ENCODE measurements at regions not wholly inside any gene's neighbourhood (a gene's known extent, or its start where the extent isn't known, plus 50 kb on each side); places are given as distances from the start of the nearest gene placed in this dataset.

- Mint-ChIP-seq H3K4me3 (no peak overlapping the region), H3K27ac (no peak overlapping the region), H3K9me3 (no peaks in the 10 kb centered on the region)
Observed at GRCh38 chr3:178244733-178245709, 291.2 kb upstream of the KCNMB2 start.

GRCh38 chr3:178246004-178246403 lies 290.2 kb upstream of the KCNMB2 start:
- Mint-ChIP-seq H3K27me3 (no peaks in the 10 kb centered on the region), H3K4me3 (no peak overlapping the region), H3K27ac (no peak overlapping the region), H3K36me3 (ENCODE audit: low read depth) (peaks cover 3% of the 10 kb centered on the region), H3K4me1 (no peaks in the 10 kb centered on the region), H3K9me3 (no peaks in the 10 kb centered on the region)
- ATAC-seq (no peak), DNase-seq (no peak)

More at GRCh38 chr3:178244733-178245709, 291.2 kb upstream of the KCNMB2 start:
- Mint-ChIP-seq H3K27me3 (no peaks in the 10 kb centered on the region), H3K36me3 (ENCODE audit: low read depth) (no peaks in the 10 kb centered on the region), H3K4me1 (no peaks in the 10 kb centered on the region)
- DNase-seq, result no peak
- no peak for ATAC-seq

GRCh38 chr3:178255315-178255714 lies 280.9 kb upstream of the KCNMB2 start:
- Mint-ChIP-seq H3K4me1 (no peaks in the 10 kb centered on the region), H3K27me3 (no peaks in the 10 kb centered on the region), H3K4me3 (no peak overlapping the region), H3K9me3 (no peaks in the 10 kb centered on the region), H3K36me3 (ENCODE audit: low read depth) (peaks cover 2% of the 10 kb centered on the region), H3K27ac (no peak overlapping the region)
- DNase-seq, result no peak
- no peak for ATAC-seq

- Mint-ChIP-seq H3K9me3 (no peaks in the 10 kb centered on the region), H3K4me1 (no peaks in the 10 kb centered on the region), H3K36me3 (ENCODE audit: low read depth) (no peaks in the 10 kb centered on the region), H3K27ac (no peak overlapping the region), H3K27me3 (no peaks in the 10 kb centered on the region), H3K4me3 (no peak overlapping the region)
- DNase-seq (no peak), ATAC-seq (no peak)
Observed at GRCh38 chr3:178257491-178257890, 278.7 kb upstream of the KCNMB2 start.

- no peaks in the 10 kb centered on the region for H3K4me1 Mint-ChIP-seq
- no peak overlapping the region for H3K27ac Mint-ChIP-seq
- no peaks in the 10 kb centered on the region for H3K9me3 Mint-ChIP-seq
- no peaks in the 10 kb centered on the region for H3K27me3 Mint-ChIP-seq
- H3K4me3 Mint-ChIP-seq, result no peak overlapping the region
- no peak for DNase-seq
- no peaks in the 10 kb centered on the region for H3K36me3 Mint-ChIP-seq (ENCODE audit: low read depth)
- ATAC-seq, result no peak
Observed at GRCh38 chr3:178258121-178258520, 278.1 kb upstream of the KCNMB2 start.

GRCh38 chr3:178259703-178260102 lies 276.5 kb upstream of the KCNMB2 start:
- Mint-ChIP-seq H3K36me3 (ENCODE audit: low read depth) (no peaks in the 10 kb centered on the region), H3K27me3 (no peaks in the 10 kb centered on the region), H3K9me3 (no peaks in the 10 kb centered on the region), H3K27ac (no peak overlapping the region), H3K4me3 (no peak overlapping the region), H3K4me1 (no peaks in the 10 kb centered on the region)
- DNase-seq (no peak), ATAC-seq (no peak)

GRCh38 chr3:178260887-178261565 lies 275.2 kb upstream of the KCNMB2 start:
- no peaks in the 10 kb centered on the region for H3K36me3 Mint-ChIP-seq (ENCODE audit: low read depth)
- no peak for DNase-seq
- no peaks in the 10 kb centered on the region for H3K27me3 Mint-ChIP-seq
- no peak overlapping the region for H3K4me3 Mint-ChIP-seq
- H3K9me3 Mint-ChIP-seq, result no peaks in the 10 kb centered on the region
- H3K27ac Mint-ChIP-seq, result no peak overlapping the region
- no peak for ATAC-seq
- H3K4me1 Mint-ChIP-seq, result no peaks in the 10 kb centered on the region

GRCh38 chr3:178263236-178263916 lies 272.9 kb upstream of the KCNMB2 start:
- H3K4me1 Mint-ChIP-seq, result no peaks in the 10 kb centered on the region
- H3K9me3 Mint-ChIP-seq, result no peaks in the 10 kb centered on the region
- peaks cover 2% of the 10 kb centered on the region for H3K27me3 Mint-ChIP-seq
- ATAC-seq (no peak), DNase-seq (no peak)
- no peaks in the 10 kb centered on the region for H3K36me3 Mint-ChIP-seq (ENCODE audit: low read depth)
- H3K4me3 Mint-ChIP-seq, result no peak overlapping the region
- no peak overlapping the region for H3K27ac Mint-ChIP-seq

- peaks cover 2% of the 10 kb centered on the region for H3K27me3 Mint-ChIP-seq
- H3K36me3 Mint-ChIP-seq (ENCODE audit: low read depth), result no peaks in the 10 kb centered on the region
- H3K27ac Mint-ChIP-seq, result no peak overlapping the region
- DNase-seq, result no peak
- ATAC-seq, result no peak
- no peak overlapping the region for H3K4me3 Mint-ChIP-seq
- H3K9me3 Mint-ChIP-seq, result no peaks in the 10 kb centered on the region
- H3K4me1 Mint-ChIP-seq, result no peaks in the 10 kb centered on the region
Observed at GRCh38 chr3:178267158-178267844, 268.9 kb upstream of the KCNMB2 start.

GRCh38 chr3:178270838-178271237 lies 265.4 kb upstream of the KCNMB2 start:
- Mint-ChIP-seq H3K4me3 (no peak overlapping the region), H3K4me1 (no peaks in the 10 kb centered on the region), H3K27ac (no peak overlapping the region), H3K27me3 (peaks cover 2% of the 10 kb centered on the region), H3K36me3 (ENCODE audit: low read depth) (no peaks in the 10 kb centered on the region), H3K9me3 (no peaks in the 10 kb centered on the region)
- DNase-seq (no peak), ATAC-seq (no peak)

- no peaks in the 10 kb centered on the region for H3K36me3 Mint-ChIP-seq (ENCODE audit: low read depth)
- no peaks in the 10 kb centered on the region for H3K9me3 Mint-ChIP-seq
- ATAC-seq (no peak), DNase-seq (no peak)
- no peak overlapping the region for H3K27ac Mint-ChIP-seq
- no peaks in the 10 kb centered on the region for H3K4me1 Mint-ChIP-seq
- H3K4me3 Mint-ChIP-seq, result no peak overlapping the region
- H3K27me3 Mint-ChIP-seq, result peaks cover 2% of the 10 kb centered on the region
Observed at GRCh38 chr3:178271740-178272387, 264.4 kb upstream of the KCNMB2 start.

- no peak for DNase-seq
- H3K27me3 Mint-ChIP-seq, result no peaks in the 10 kb centered on the region
- ATAC-seq, result no peak
Observed at GRCh38 chr3:178272841-178273240, 263.4 kb upstream of the KCNMB2 start.

GRCh38 chr3:178274711-178275110 lies 261.5 kb upstream of the KCNMB2 start:
- ATAC-seq, result no peak
- H3K27ac Mint-ChIP-seq, result no peak overlapping the region
- H3K4me1 Mint-ChIP-seq, result no peaks in the 10 kb centered on the region
- no peak overlapping the region for H3K4me3 Mint-ChIP-seq
- H3K9me3 Mint-ChIP-seq, result peaks cover 16% of the 10 kb centered on the region
- H3K36me3 Mint-ChIP-seq (ENCODE audit: low read depth), result peaks cover under 1% of the 10 kb centered on the region
- DNase-seq, result no peak
- H3K27me3 Mint-ChIP-seq, result no peaks in the 10 kb centered on the region

More at GRCh38 chr3:178272841-178273240, 263.4 kb upstream of the KCNMB2 start:
- no peak overlapping the region for H3K4me3 Mint-ChIP-seq
- H3K4me1 Mint-ChIP-seq, result no peaks in the 10 kb centered on the region
- peaks cover 1% of the 10 kb centered on the region for H3K9me3 Mint-ChIP-seq
- H3K36me3 Mint-ChIP-seq (ENCODE audit: low read depth), result no peaks in the 10 kb centered on the region
- H3K27ac Mint-ChIP-seq, result no peak overlapping the region

GRCh38 chr3:178275311-178275710 lies 260.9 kb upstream of the KCNMB2 start:
- H3K27me3 Mint-ChIP-seq, result no peaks in the 10 kb centered on the region
- no peaks in the 10 kb centered on the region for H3K4me1 Mint-ChIP-seq
- peaks cover 19% of the 10 kb centered on the region for H3K9me3 Mint-ChIP-seq
- H3K36me3 Mint-ChIP-seq (ENCODE audit: low read depth), result peaks cover 5% of the 10 kb centered on the region
- no peak overlapping the region for H3K4me3 Mint-ChIP-seq
- H3K27ac Mint-ChIP-seq, result no peak overlapping the region
- no peak for DNase-seq
- no peak for ATAC-seq

Data from activated naive CD8-positive, alpha-beta T cell treated with anti-CD3 and anti-CD28 coated beads, Interleukin-2, amount 50 U/mL, for 24 hours (primary cell).